Hematopoietic multipotent progenitor cell treated with erythropoietin and hydrocortisone succinate and interleukin-3 and kit ligand, for 15 days (in vitro differentiated cells): ENCODE measurements at regions not wholly inside any gene's neighbourhood (a gene's known extent, or its start where the extent isn't known, plus 50 kb on each side); places are given as distances from the start of the nearest gene placed in this dataset.
"Not testable (repeated sequence)": the region's sequence is repeated elsewhere in the genome, so short reads cannot be mapped to it uniquely, and the experiment has no call there.

Experiments used
- DNase-seq: peaks from one replicate; pipeline ENCODE4 v3.0.0-alpha.2; 2015; ENCODE audit warnings: low spot score

DNA sequence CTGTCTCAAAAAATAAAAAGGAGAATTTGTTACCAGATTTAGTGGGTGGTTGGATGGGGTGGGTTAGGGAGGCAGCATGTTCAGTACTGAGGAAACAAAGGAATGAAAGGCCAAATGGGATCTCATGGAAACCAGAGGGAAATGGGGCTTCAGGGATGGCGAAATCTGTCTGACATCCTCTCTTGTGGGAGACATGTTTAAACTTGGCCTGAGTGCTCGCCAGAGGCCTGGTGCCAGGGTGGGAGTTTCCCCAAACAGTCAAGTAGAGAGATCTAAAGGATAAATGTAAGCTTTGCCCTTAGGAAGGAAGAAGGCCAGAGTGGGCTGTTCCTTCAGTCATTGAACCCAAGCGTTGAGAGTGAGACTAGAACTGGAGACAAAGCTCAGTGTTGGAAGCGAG is 61.9 kb upstream of the AKIRIN2 start:
- no peak for DNase-seq

DNA sequence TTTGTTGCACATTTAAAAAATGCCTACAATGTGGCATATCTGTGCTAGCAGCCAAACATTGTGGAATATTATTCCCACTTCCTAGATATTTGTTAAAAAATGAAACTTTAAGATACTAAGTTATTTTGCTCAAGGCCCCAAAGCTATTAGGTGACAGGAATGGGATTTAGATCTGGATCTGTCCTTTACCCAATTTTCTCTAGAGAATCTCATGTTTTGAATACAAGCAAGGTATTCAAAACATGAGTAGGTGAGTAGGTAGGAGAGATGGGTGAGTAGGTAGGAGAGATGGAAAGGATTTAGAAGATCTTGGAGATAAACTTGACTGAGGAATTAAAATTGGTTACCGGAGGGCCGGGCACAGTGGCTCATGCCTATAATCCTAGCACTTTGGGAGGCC is 61.2 kb upstream of the AKIRIN2 start:
- no peak for DNase-seq

DNA sequence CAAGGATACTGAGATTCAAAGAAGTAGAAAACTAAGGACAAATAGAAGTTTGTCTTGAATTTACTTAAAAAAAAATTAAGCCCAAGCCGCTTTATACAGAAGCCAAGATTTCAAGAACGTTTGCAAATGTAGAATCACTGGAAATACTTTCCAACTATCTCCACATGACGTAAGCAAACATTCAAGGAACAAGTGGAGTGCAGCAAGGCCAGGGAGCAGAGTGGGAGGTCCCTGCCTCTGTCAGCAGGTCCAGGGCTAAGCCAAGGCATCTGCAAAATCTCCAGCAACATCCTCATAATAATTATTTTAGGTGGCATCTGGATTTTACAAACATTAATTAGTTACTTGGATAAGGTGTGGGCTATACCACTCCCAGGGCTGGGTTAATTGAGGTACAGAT is 60.1 kb upstream of the AKIRIN2 start:
- no peak for DNase-seq

DNA sequence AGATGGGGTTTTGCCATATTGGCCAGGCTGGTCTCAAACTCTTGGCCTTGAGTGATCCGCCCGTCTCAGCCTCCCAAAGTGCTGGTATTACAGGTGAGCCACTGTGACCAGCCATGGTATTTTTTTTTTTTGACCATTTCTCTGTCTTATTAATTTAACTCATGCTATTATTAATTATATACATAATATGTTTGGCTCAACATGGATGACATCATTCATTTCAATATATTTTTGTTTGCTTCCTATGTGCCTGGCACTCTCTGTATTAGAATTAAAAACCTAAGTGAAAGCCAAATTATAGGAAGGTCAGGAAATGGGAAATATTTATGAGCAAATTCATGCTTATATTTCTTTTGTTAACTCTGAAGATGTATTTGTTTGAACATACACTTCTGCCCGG is 55.8 kb upstream of the AKIRIN2 start:
- no peak for DNase-seq

DNA sequence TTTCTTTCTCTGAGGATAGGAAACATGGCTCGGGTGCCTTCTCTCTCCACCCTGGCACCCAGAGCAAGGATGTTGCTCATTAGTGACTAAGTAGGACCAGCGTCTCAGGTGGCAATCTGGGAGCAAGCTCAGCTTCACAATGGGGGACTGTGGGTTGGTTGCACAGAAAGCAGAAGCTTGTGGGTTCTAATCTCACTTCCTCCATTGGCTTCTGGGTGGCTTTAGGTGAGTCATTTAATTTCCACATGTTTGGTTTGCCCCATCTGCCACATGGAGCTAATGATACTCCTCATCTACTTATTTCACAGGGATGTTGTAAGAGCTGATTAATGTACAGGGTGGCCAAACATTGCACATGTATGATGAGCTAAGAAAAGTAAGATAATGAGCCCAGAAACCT is 54.8 kb upstream of the AKIRIN2 start:
- no peak for DNase-seq

DNA sequence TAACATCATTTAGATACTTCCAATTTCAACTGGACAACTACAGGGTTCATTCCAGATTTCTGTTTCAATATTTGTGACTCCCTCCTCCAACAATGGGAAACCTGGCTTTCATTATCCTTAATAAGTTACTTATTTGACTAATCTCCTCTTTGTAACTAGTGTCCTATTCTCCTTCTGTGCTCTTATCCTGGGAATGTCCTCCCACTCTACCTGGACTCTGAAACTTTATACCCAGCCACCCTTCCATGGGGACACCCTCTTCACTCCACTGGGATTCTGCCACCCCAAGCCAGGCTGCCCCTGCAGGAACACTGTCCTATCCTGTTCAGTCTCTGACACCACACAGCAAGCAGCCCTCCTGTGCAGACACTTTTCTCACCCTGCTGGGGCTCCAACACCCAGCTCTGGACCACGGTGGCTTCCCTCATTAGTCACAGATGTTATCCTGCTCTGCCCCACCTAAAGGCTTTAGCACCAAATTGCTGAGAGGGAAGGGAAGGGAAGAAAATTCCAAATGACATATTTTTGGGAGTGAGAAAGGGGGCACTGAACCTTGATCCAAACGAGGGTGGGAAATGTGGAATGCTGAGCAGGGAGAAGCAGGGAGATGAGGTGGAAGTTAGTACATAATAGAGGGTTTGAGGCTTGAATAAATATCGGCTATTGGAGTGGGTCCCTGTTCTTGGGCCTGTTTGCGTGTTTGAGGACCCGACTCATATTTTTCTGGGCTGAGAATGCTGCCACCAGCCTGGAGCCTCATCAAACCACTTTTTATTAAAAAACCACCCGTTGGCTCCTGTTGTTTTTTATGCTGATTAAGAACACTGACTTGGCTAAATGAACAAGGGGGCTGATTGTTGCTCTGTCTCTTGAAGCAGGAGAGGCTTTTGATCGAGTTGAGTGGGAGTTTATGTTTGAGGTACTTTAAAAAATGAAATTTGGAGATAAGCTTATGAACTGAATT is 54.0 kb upstream of the AKIRIN2 start:
- no peak for DNase-seq

DNA sequence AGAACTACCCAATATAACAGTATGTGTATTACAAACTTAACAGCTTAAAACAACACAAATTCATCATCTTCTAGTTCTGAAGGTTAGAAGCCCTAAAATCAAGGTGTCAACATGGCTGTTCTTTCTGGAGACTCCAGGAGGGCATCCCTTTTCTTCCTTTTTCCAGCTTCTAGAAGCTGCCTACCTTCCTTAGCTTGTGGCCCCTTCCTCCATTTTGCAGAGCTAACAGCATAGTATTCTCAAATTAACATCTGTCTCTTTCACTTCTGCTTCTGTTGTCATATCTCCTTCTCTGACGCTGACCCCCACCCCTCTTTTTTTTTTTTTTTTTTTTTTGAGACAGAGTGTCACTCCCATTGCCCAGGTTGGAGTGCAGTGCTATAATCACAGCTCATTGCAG is 52.8 kb upstream of the AKIRIN2 start:
- DNase-seq: no peak

DNA sequence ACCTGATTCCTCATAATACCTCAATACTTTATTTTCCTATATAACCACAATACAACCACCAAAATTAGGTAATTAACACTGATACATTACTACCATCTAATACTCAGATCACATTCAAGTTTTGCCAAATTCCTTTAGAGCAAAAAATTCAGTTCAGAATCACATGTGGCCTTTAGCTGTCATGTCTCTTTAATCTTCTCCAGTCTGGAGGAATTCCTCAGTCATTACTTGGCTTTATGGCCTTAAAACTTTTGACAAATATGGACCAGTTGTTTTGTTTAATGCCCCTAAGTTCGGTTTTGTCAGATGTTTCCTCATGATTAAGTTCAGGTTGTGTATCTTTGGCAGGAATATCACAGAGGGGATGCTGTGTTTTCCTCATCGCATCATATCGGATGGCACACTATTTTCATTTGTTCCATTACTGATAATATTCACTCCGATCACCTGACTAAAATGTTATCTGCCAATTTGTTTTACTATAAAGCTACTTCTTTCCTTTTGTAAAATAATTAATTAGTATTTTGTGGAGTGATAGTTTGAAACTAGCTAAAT is 51.2 kb upstream of the AKIRIN2 start:
- no peak for DNase-seq

DNA sequence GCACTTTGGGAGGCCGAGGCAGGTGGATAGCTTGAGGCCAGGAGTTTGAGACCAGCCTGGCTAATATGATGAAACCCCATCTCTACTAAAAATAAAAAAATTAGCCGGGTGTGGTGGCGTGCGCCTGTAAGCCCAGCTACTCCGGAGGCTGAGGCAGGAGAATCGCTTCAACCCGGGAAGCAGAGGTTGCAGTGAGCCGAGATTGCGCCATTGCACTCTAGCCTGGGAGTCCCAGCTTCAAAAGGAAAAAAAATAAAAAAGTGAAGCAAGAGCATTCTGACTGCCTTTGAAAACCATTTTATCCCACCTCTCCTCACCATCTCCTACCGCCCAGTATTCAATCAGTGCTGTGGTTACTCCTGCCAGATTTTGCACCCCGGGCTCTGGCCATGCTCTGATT is 50.5 kb upstream of the AKIRIN2 start:
- not testable (repeated sequence) for DNase-seq
